HG03565 (cell line): ENCODE measurements at regions not wholly inside any gene's neighbourhood (a gene's known extent, or its start where the extent isn't known, plus 50 kb on each side); places are given as distances from the start of the nearest gene placed in this dataset.

Experiments
- ATAC-seq: cut with Tn5 transposase; IDR thresholded peaks from one replicate; pipeline ENCODE4 v1.9.1; 2021; ENCODE audit warnings: mild to moderate bottlenecking, moderate library complexity; ENCODE audit not compliant: unreplicated experiment

DNA sequence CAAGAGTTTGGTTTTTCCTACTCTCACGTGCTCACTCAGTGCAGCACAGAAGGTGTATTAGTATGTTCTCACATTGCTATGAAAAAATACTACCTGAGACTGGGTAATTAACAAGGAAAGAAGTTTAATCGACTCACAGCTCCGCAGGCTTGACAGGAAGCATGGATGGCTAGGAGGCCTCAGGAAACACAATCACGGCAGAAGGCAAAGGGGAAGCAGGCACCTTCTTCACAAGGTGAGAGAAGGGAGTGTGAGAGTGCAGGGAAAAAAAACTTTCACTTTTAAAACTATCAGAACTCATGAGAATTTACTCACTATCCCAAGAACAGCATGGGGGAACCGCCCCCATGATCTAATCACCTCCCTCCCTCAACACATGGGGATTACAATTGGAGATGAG is 185.8 kb upstream of the TMPO start:
- no peak for ATAC-seq

DNA sequence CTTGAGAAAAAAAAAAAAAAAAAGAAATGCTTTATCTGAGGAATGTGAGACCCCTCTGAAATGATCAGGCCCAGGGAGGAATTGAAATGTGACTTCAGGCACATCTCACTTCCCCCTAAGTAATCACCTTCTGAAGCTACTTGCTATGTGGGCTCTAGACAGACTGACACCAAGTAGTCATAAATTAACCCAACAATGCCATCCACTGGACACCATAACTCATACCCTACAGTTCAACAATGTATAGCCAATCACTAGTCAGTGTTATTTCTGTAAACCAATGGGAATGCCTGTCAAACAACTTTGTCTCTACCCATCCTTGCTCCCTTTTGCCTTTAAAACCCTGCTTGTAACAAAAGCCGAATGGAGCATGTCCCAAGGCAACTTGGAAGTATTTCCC is 182.7 kb upstream of the TMPO start:
- peak; percentile 75 for ATAC-seq

GRCh38 chr12:98334768-98335167 is 180.6 kb upstream of the TMPO start:
- no peak for ATAC-seq

DNA sequence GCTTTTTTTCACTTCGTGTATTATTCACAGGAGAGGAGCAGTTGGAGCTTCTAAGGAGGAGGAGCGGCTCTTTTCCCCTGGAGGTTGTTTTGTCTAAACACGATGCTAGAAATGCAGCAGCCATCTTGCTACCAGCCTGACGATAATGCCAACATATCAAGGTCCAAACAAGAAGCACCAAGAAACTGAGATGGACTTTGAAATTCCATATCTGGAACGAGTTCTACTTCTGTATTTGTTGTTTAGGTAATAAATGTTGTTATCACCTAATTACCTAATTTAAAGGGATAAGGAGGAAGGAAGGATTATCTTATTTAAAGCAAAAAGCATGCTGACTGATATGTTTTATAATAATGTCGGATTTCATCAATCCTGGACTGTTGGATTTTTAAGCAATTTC is 174.4 kb upstream of the TMPO start:
- no peak for ATAC-seq

DNA sequence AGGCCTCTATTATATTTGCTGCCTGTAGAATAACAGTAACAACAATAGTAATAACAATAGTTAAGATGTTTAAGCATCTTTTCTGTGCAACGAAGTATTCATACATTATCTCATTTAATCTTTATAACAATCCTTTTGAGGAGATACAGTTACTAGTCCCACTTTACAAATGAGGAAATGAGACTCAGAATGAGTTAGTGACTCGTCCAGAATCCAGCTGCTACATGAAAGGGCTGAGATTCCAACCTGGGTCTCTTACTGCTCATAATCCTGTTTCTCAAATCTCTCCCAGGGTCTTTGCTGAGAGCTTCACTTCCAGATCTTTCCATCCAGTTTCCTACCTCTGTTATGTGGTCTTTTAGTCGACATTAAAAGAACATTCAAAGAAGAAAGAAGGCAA is 173.7 kb upstream of the TMPO start:
- ATAC-seq, result no peak

DNA sequence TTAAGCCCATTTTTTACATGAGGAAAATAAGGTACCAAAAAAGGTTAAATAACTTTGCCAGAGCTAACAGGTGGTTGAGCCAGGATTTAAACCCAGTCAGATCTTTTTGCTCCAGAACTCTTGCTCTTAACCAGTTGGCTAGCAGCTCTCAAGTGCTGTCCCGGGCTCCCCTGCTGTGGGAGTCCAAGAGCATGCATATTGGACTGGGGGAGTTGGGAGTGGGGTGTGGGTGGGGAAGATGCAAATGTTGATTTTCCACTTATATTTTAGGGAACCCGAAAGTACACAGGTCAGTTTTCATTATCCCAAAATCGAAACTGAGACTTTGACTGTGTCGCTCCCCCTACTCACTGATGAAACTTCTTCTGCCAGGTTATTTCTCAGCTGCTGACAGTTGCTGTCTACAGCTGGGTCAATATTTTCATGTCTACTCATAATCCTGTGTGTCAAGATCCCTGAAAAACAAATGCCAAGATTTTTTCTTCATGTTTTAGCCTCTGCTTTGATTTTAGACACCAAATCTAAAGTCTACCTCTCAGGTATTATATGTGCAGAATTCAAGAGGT is 172.3 kb upstream of the TMPO start:
- no peak for ATAC-seq

- ATAC-seq, result no peak
Observed at GRCh38 chr12:98344046-98344930, 171.1 kb upstream of the TMPO start.

DNA sequence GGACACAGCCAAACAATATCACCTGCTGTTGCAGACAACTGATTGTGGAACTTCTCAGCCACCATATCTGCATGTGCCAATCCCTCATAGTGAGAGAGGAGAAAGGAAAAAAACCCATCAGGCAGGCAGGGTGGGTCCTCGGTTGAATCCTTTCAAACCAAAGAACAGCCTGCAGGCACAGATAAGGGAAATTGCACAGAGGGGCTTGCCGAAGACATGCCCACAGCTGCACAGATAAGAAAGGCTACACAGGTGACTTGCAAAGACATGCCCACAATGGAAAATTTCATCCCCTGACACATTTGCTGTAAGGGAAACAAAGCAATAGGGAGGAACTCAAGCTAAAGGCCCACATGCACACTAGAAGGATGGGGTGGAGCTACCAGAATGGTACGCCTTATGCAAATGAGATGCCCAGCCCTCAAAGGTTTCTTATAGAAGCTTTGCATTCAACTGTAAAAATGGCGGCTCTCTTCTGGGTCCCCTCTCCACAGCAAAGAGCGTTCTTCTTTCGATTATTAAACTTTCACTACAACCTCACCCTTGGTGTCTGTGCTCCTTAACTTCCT is 170.0 kb upstream of the TMPO start:
- ATAC-seq, result no peak

DNA sequence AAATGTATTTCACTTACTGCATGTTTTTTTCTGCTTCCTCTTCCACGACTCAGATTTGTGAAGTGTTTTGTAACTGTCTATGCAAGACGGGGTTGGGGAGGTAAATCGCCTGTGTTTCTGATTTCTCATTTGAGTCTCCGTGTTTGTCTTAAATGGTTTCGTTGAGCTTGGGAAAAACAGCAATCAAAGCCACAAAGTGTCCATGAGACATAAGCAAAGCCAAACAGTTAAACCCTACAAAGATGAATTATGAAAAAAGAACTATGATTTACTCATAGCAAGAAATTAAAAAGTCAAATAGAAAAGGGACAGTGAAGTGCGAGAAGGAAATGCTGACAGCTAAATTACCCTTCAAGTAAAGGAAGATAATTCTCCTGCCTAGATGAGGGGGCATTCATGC is 164.3 kb upstream of the TMPO start:
- ATAC-seq, result no peak

DNA sequence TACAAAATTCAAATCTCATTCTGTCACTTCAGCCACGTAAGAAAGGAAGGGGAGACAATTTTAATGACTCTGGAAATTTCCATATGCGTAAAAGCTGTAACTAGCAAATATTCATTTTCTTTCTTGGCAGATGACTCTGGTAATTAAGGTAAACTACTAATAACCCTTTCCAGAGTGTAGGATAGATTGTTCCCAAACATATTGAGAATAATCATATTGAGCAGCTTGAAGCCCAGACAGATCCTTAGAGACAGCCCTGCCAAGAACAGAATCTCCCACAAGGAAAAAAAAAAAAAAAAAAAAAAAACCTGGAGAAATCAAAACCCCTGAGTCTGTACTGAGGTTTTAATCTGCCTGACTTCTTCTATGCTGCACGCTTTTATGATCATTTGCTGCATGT is 163.6 kb upstream of the TMPO start:
- ATAC-seq, result no peak

DNA sequence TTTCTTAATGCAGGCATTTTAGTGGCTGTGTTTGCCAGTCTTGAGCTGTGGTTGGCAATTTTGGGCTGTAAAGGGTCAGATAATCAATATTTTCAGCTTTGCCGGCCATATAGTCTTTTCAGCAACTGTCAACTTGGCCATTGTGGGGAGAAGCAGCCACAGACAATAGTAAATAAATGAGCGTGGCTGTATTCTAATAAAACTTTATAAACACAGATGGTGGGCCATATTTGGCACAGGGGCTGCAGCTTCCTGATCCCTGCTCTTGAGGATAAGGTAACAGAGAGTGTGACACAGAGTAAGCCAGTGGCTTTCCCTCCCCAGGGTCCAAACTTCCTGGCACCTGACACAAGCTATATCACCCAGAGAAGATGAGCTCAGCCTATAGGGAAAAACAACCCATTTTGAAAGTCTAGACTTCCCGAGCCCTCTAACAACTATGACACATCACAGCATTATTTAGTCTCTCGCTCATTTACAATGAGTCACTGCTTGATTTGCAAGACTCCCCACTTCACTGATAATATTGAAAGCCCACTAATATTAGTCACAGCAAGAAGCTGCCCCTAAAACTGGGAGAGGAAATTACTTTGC is 163.1 kb upstream of the TMPO start:
- ATAC-seq, result peak; percentile 62

DNA sequence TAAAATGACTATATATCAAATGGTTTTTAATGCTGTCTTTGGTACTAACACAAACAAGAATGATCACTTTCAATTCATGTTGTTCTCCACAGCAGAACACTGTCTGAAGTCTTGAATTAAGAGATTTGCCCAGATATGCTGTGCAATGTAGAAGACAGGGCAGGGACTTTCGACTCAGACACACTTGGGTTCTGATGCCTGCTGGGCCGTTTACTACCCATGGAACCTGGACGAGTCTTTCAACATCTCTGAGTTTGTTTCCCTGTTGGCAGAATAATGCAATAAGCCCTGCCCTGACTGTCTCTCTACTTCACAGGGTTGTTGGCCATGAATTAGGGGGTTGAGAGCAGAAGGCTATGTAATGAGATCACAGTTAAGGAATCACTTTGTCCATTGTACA is 162.6 kb upstream of the TMPO start:
- no peak for ATAC-seq

DNA sequence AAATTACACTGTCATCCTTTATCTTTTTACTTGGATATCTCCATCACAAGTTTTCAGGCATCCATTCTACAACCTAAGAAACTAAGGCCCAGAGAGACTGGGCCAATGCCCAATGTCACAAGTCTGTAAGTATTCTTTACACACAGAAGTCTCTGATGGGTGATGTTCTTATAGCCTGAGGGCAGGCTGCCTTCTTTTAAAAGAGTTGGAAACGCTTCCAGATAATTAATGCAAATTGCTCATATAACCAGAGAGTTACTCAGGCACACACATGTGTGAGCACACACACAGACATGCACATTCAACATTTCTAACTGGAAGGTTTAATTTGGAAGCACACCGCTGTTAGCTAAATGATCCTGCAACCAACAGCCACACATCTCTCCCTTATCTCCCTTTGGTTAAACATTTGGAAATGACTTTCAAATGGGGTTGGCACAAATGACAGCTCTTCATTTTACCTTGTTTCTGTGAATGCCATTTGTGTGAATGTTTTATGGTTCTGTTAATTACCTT is 160.8 kb upstream of the TMPO start:
- no peak for ATAC-seq

- no peak for ATAC-seq
Observed at GRCh38 chr12:98355322-98355721, 160.1 kb upstream of the TMPO start.

- ATAC-seq, result no peak
Observed at GRCh38 chr12:98355933-98356332, 159.5 kb upstream of the TMPO start.

DNA sequence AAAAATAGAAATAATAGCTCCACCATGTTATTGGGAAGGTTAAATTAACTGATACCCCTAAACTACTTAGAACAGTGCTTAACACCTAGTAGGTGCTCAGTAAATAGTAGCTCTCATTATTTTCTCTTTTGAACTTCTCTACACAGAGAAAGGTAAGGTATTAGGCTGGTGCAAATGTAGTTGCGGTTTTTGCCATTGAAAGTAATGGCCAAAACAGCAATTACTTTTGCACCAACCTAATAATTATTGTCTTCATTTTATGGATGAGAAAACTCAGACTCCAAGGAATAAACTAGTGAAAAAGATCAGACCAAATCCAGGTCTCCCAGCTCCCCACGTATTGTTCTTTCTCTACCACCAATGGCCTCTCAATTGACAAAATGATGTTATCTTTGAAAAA is 157.2 kb upstream of the TMPO start:
- no peak for ATAC-seq

DNA sequence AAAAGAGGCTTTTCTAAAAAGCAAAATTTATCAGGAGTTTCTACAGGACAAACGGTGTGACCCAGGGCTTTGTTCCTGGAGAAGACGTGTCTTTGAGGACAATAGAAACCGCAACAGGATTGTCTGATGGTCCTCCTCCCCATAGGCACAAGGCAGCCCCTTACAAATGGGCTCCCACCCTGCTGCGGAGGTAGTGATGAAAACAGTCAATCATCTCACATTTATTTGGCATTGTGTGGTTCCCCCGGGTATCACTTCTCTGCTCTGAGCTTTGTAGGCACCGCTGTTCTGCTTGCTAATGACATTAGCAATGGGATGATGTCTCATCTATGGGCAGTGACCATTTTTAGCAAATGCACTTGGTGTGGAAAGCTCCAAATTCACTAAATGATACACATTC is 155.5 kb upstream of the TMPO start:
- no peak for ATAC-seq

DNA sequence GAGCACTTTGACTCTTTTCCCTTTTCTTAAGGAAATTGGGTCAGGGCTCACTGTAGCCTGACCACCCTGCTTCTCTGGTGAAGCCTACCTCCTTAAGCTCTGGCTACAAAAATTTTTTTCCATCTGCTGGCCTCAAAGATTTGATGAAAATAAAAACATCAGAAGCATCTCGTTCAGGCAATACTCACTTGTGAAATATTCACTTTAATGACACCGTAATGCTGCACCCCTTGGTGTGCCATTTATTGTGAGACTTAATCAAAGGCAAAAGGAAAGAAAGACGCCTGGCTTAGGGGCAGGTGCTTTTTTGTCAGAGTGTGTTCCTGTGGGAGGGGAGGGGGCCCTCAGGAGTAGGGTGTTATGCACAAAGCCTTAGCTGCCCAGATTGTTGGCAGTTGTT is 155.0 kb upstream of the TMPO start:
- ATAC-seq, result no peak

DNA sequence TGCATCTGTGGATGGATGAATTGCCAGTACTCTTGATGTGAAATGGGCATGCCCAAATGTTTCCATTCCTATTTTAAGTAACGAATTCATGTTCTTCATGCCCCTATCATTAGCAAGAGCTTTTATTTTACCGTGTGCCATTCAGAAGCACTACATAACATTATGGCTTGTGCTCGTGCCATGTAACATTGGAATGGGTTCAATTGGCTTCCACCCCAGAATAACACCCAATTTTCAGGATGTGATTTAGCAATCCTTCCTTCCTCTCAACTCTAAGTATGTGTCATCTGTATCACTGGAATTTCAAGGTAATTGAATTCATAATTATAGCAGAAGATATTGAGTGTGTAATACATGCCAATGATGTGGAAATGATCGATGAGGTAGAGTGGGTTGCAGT is 145.8 kb upstream of the TMPO start:
- ATAC-seq, result no peak

DNA sequence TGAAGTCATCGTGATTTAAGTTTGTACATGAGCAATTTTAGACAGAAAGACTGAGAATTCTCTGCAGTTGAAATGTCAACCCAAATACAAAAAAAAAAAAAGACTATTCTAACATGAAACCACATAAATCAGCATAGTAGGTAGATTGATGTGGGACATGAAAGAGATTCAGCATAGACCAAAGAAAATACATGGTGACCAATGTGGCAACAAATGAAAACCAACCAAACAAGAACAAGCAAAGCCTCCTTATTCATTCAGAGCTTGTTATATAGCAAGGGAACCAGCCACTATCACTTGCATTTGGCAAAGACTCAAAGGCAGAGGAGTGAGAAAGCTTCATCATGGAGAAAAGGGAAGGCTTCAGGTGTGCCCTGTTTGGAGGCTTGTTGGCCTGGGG is 144.4 kb upstream of the TMPO start:
- ATAC-seq, result no peak

DNA sequence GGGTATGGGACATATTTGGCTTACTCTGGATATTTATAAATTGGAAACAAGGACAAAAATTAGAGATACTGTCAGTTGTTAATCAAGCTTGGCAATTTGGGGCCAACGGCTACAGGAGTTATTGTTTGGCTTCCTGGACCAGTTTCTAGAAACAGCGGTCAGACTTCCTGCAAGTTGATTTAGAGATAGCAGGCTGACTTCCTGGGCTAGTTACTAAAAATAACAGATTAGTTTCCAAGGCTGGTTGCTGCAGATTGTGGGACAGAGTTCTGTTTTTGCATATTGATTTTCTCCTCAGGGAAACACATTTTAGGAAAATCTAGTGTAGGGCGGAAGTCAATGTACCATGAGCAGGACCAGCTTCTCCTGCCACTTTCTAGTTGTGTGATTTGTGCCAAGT is 144.0 kb upstream of the TMPO start:
- no peak for ATAC-seq
